NB4 (cell line): ENCODE measurements at regions not wholly inside any gene's neighbourhood (a gene's known extent, or its start where the extent isn't known, plus 50 kb on each side); places are given as distances from the start of the nearest gene placed in this dataset.

Experiments
- CTCF ChIP-seq: IDR thresholded peaks from one replicate; pipeline ENCODE4 v1.5.1; 2012; ENCODE audit warnings: low read depth, low read length
- POLR2A ChIP-seq: IDR thresholded peaks from 2 replicates; pipeline ENCODE4 v1.6.1; 2011; ENCODE audit warnings: mild to moderate bottlenecking; ENCODE audit not compliant: insufficient read length; ENCODE audit errors: extremely low read depth

- no peak for TF ChIP-seq CTCF
- TF ChIP-seq POLR2A, result no peak
These were observed 106.0 kb upstream of the GNG12 start for GRCh38 chr1:67939186-67939743.
